Amygdala (tissue), 56 donors: ENCODE measurements at regions not wholly inside any gene's neighbourhood (a gene's known extent, or its start where the extent isn't known, plus 50 kb on each side); places are given as distances from the start of the nearest gene placed in this dataset.

Experiments used
- DNase-seq, 56 donors: peaks; one replicate each; lab custom pipeline; 2025; lab: John Stamatoyannopoulos, UW

DNA sequence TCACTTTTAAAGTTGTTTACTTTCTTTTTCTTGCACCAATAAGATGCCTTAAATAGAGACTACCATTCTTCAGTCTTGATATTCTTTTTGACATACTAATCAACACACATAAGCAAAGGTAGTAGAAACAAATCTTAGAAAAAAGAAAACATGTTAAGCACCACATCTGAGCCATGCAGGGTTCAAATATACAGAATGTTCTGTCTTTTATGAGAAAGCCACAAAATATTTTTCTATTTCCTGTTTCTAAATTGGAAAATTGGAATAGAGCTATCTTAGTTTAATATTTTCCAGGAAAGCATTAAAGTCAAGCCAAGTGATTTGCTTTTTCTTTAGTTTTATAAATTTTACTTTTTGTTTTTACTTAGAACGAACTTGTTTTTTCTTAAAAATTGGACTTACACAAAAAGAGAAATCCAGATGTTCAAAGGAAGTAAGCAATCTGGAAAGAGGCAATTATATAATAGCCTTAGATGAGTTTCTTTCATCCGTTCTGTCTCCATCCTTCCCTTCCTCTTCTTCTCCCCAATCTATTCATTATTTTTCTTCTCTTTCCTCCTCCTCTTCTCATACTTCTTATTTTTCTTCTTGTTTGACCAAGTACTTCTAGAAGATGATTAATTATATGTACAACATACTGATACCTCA, 731.7 kb downstream of the SQOR start:
- no peak for DNase-seq

DNA sequence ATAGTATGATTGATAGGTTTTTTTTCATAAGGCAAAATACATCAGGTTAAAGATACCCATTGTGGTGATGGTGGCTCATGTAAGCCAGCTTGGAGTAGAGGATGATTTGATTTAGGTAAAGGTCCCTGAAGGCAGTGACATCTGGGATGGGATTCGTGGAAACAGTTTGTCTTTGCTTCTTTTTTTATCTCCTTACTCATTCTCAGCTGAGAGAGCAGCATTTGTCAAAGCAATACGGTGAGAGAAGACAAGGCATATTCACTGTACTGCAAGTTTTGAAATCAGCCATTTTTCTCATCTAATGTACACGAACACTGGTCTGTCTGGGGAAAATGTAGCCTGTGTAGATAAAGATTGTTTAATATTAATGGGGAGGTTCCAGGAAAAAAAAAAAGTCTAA, 749.1 kb downstream of the SQOR start:
- DNase-seq = no peak

DNA sequence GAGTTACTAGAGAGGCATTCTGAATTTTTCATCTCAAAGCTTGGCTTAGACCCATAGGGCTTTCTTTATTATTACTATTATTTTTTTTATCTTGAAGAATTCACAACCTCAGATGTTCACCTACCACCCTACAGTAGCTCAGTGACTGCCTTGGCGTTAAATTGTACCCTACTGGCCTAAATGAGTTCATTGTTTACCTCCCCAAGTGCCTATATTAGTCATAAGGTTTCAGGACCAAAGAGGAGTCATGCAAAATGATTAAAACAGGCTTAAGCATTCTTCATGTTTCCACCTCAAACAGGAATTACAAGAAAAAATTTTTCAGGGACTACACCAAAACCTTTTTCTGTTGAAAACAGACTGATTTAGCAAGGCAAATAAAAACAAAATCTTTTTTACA, 751.5 kb downstream of the SQOR start:
- DNase-seq = no peak

DNA sequence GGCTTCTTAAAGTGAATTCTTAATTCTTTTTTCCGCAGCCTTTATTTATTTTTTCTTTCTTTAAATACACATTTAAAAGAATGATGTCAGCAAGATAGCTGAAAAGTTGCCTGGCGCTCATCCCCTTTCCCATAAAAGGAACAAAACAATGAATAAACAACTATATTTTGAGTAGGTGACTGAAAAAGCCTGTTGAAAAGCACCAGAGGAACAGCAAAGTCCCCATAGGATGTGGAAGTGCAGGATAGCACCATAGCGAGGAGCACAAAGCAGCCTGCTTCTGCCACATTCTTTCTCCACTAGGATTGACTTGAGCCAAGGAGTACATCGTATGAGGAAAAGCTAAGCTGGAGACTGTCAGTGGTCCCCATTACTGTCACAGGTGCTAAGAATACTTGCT, 754.9 kb downstream of the SQOR start:
- DNase-seq = no peak

DNA sequence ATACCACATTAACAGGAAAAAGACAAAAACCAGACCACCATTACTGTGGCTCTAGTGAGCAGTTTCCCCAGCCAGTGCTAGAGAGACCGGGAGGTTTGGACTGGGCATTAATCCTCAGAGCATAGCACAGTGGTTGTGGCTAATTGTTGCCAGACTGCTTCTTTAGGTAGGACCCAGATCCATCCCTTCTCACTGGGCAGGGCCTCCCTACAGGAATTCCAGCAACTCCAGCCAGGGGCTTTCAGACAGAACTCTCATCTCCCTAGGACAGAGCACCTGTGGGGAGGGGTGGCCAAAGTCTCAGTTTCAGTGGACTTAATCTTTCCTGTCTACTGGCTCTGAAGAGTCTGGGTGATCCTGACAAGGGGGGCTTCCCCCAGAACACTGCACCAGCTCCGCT, 759.6 kb downstream of the SQOR start:
- no peak for DNase-seq

DNA sequence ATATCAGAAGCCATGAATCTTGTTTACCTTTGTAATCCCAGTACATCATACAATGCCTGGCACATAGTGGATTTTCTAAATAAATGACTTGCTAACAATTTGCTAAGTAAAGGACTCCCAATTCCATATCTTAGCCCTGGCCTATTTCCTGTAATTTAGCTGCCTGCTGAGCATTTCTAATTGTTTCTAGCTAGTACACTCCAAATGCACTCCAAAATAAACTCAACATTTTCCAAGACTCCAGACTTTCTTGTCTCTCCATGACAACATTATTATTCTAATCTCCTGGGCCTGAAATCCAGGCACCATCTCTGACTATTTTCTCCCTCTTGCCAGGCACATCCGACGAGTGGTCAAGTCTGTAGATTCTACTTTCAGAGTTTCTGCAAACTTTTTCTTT, 773.5 kb downstream of the SQOR start:
- no peak for DNase-seq

DNA sequence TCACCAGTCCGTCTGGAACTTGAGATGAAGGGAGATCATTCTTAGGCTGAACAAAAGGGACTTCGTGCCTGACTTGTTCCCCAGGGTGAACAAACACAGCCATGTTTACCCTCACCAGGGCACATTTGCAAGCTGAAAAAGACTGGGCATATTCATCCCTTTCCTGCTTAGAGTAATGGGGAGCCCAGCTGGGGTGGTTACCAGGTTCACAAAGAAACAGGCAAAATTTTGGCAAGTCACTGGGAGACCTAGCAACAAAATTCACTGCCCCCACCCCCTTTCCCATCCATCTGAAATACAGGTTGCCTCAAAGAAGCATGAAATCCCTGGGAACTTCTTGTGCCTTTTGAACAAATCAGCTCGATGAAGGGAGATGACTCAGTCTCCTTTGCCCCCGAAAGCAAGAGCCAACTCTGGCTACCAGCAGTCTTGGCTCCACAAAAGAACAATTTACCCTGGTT, 775.0 kb downstream of the SQOR start:
- peak in 14 of 56 donors; percentile 1 to 61 (median 13) for DNase-seq

DNA sequence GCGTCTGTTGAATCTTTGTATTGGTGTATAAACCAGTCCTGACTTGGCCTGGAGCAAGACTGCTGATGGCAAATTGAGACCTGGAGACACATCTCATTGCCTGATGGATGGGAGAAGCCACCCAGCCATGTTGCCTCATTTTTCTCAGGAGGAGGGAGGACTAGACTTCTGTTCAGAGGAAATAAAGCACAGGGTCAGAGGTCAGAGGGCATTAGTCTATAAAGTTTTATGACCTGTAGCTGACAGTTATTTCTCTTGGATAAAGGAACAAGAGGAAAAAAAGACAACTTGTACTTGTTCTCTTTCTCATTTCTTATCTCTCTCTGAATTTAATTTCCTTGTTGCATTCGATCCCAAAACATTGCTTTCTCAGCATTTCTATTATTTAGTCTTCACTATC, 775.9 kb downstream of the SQOR start:
- no peak for DNase-seq

DNA sequence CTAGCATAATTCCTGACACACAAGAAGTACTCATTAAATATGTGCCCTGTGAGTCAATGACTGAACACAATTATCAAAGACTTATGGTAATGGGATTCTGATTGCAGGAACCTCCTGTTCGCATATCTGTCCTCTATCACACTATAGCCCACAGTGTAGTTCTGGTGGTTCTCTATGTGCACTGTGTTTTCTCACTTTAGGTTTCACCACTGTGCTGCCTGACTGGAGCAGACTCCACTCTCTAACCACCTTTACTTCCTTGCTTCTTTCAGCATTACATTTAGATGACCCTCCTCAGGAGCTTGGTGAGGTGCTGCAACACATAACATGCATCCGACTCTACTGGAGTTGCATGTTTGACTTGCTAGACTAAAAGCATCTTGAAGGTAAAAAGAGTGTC, 777.1 kb downstream of the SQOR start:
- no peak for DNase-seq

DNA sequence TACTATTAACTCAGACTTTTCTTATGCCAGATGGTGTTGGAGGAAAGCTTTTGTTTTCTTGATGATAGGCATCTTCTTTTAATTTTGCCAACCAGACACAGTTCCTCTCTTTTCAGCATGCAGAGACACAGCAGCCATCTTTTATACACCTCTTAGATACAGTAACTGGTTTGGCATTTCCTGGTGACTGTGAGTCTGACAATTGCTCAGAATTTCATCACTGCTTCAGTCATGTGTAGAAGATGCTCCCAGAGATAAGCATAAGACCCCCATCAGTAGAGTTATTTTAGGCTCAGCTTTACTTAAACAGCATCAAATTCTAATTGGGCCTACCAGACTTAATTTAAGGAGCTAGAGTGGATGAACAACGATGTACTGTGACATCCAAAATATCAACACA, 779.0 kb downstream of the SQOR start:
- DNase-seq = no peak

DNA sequence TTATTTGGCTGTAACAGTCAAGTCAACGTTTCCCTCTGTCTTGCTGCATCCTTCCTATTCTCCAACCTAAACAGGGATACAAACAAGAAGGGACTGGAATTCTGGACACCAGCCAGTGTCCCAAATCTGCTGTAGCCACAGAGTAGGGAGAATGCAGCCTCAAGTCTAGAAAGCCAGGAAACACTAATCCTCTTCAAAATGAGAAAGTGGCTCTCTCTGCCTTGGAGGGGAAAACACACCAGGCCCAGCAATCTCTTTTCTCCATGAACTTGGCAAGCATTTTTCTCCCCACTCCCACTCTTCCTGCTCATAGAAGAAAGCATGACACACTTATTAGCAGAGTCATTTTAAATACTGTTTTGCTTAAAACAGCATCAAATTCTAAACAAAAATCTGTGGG, 781.7 kb downstream of the SQOR start:
- DNase-seq = peak in 3 of 56 donors; percentile 0 to 13 (median 6)

DNA sequence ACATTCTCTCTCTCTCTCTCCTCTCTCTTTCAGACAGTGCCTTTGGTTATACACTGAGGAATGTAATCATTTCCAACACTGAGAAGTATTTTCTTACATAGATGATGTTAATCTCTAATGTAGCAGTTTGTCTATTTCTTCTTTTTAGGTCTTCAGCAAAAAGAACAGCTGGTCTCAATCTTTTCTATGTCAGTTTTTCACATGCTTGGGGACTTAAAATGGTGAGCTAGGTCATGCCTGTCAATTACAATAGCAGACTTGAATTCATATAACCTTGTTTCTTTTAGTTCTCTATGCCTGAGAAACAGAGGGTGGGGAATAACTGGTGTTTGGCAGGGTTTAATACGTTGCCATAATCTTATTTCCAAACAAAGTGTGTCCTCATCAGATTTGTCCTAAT, 786.2 kb downstream of the SQOR start:
- no peak for DNase-seq

DNA sequence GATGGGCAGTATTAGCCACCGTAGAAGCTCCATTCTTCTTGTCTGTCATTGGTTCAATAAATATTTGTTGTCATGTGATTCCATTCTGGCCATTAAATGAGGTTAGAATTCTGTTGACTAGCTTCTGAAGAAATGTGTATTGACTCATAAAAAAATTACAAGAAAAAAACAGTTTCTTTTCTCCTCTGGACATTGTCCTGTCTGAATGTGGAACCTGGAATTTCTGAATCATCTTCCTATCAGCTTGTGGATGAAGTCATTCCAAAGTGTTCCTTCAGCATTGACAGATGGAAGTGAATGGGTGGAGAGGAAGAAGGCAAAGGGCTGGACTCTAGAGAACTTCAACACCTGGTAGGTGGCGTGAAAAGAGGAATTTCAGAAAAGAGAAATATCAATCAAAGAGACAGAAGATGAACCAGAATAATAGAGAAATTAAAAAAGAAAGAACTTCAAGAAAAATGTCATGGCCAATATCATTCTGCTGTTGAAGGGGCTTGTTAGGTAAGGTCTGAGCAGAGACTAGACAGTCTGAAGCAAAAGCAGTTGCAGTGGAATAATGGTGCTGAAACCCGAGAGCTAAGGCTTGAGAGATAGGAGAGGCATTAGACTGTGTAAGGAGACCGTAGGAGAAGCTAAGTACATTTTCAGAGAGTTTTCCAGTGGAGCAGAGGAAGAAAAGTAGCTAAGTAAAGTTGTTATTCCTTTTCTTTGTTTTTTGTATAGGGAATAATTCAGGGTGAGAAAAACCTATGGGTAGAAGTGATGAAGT, 806.6 kb downstream of the SQOR start:
- no peak for DNase-seq

DNA sequence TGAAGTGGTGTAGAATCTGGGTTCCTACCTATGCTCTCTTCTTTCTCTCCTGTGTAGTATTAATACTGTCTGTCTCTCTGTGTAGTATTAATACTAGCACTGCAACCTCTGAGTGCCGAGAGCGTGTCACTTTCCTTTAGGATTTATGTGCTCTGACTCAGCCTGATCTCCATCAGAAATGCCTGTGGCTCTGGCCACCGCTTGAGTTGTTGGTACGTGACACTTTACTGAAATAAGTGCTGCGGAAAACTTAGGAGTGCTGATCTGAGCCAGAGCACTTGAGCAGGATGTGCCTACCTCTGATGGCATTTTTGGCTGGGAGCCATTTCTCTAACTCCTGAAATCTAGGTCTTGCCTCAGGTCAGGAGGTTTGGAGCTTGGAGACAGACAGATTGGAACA, 807.4 kb downstream of the SQOR start:
- DNase-seq = no peak

DNA sequence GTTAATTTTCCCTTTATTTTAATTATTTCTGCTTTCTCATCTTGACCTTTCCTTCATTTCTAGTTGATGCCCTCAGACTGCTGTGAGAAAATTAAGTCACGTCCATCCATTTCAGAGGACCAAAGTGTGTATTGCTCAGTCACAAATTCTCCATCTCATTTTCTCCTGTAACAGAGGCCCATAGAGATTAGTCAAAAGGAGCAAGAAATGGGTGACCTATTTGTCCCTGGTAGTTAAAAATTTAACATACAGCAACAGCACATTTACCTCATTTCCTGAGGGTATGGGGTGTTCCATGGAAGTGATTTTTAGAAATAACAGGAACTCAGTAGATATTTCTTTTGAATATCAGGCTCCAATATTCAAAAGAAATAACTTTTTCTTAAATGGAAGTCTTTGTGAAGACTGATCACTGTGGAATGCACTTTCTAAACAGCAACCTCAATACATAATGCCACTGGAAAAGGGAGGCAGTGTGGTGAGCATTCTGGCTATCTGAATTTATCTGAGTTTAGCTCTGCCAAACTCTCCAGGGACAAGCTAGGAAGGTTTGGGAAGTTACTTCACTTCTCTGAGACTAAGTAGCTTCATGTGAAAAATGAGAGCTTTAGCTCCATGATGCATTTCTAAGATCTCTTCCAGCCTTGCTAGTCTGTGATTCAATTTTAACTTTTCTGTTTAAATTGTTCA, 808.2 kb downstream of the SQOR start:
- DNase-seq = no peak

DNA sequence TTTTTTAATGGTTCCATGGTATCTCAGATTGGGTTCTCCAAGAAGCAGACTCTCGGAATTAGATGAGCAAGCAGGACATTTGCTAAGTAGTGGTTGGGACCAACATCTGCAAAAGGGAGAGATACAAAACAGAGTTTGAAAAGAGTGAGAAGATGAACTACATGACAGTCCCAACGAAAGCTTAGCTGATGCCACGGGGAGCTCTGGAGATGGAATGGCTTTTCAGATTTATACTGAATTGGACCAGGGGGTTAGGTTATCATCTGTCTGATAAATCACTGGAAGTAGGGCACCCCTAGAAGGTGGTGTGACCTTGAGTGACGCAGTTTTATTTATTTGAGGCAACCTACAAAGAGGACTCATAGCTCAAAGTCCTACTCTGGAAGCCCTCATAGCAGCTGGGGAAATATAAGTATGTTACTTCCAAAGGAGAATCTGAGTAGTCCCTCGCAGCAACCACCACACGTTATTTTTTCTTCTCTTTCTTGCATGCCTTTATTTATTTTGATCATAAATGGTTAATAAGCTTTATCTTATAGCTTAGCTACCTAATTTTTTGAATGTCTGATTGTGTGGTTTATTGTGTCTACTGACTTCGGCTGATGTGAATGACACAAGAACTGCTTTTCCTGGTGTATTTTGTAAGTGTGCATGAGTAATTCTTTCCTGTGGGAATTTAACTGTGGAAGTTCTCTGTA, 815.4 kb downstream of the SQOR start:
- DNase-seq = no peak

DNA sequence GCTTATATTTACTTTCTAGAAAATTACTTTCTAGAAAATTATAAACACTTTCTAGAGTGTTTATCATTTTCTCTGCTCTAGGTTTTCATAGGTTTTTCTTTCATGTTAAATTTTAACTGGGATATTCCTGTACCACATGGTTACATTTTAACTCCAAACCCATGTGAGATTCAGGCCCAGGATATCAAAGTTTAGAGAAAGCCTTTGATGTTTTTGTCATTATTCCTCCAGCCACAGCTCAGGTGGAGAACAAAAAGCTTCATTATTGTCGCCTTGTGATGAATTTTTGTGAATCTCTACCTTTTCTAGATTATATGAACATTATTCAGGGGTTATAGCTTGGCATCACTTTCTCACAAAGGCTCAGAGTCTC, 816.0 kb downstream of the SQOR start:
- no peak for DNase-seq

DNA sequence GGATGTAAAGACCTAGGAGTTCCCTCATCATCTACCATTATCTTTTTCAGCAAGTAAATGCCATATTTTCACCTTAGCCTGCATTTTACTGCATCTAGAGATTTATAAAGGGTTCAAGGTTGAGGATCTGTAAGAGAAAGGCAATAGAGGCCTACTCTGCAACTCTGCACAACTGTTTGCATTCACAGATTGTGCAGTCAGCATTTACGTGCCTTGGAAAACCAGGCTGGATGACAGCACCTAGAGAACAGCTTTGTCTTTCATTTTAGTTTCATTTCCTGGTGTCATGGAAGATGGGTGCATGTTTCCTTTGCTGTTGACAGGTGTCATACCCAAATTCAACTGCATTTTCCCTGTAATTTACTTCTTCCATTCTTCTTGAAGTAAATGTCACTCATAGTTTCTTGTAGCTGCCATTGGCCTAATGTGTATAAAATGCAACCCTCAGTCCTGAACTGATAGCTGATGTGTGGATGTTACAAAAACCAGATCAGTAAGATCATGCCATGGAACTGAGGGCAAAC, 817.5 kb downstream of the SQOR start:
- no peak for DNase-seq

DNA sequence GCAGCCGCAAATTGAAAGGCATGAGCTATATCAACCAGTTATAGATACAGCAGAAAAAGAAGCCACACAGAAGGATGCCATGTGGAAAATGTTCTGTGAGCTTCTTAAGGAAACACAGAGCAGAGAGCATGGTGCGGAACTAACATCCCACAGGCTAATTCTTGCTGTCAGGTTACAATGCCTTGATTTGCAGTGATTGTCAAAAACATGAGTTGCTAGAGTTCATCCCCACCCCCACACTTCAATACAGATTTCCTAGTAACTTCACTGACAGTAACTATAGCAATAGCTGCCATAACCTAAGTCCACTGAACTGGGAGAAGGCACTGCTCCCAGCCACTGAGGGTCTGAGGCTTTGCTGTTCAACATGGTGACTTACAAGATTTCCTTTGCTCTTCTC, 821.6 kb downstream of the SQOR start:
- DNase-seq = no peak

DNA sequence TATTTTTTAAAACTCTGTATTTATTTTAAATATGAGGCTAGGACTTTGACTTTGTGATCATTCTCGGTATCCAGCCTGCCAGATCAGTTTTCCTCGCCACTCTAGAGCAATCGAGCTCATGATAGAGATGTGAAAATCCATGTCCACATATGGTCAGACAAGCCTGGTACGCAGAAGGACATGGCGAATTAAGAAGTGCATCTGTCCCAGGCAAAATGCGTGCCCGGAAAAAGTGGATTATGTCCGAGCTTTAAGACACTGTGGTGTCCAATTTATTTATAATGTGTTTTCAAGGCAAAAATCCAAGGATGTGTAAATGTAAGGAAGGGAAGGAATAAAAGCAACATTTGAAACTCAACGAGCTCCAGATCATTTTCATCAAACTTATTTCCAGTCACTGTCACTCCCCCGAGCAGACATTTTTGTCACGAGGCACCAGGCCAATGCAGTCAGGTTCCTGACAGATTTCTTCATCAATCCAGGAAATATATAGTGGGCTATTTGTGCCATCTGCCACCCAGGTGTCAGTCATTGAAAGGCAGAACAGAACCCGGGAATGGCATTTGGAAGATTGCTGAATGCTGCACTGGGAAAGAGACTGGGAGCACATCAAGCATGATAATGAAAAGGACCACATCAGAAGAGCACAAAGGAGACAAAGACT, 825.7 kb downstream of the SQOR start:
- no peak for DNase-seq
